ENCODE measurements at regions not wholly inside any gene's neighbourhood (a gene's known extent, or its start where the extent isn't known, plus 50 kb on each side); places are given as distances from the start of the nearest gene placed in this dataset.

DNA sequence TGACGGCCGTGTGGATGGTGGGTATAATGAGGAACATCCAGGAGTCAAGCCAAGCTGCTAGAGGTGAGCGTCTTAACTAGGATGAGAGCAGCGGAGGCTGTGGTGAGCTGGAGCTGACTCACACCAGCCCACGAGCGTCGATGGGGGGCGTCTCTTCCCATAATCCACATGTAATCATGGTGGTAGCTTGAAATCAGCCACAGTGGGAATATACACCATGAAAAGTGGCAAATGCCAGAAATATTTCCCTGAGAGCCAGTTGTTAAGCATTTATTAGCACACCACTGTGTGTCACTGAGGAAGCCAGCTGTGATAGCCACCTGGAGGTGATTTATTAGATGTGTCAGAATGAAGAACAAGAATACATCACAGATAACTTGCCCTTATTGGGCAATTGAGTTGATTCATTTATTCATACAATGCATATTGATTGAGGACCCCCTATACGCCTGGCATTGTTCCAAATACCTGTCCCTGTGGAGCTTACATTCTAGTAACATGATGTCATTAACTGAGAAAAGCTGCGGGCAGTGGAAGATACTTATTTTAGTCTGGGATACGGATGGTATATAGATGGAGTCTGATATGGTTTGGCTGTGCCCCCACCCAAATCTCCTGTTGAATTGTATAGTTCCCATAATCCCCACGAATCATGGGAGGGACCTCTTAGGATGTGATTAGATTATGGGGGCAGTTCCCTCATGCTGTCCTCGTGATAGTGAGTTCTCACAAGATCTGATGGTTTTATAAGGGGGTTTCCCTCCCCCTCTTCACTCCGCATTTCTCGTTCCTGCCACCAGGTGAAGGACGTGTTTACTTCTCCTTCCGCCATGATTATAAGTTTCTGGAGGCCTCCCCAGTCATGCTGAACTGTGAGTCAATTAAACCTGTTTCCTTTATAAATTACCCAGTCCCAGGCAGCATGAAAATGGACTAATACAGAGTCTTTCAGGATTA, 473.4 kb downstream of the METTL15 start:
- TF ChIP-seq CTCF (IDR thresholded peaks at IDR 0.05; ENCODE audit: borderline replicate concordance, extremely low read depth, low read length, poor library complexity, severe bottlenecking) (no peak), EZH2 (IDR thresholded peaks at IDR 0.05; ENCODE audit: borderline replicate concordance, low read depth, low read length, severe bottlenecking) (no peak)

All from DND-41 (cell line).